GM10266 (cell line): ENCODE measurements at regions not wholly inside any gene's neighbourhood (a gene's known extent, or its start where the extent isn't known, plus 50 kb on each side); places are given as distances from the start of the nearest gene placed in this dataset.
"Not testable (repeated sequence)": the region's sequence is repeated elsewhere in the genome, so short reads cannot be mapped to it uniquely, and the experiment has no call there.

Source experiments
- DNase-seq: peaks from one replicate; pipeline ENCODE4 v3.0.0; 2012; ENCODE audit errors: extremely low spot score
- CTCF ChIP-seq: IDR thresholded peaks from 2 replicates; pipeline ENCODE4 v1.5.1; 2012; ENCODE audit warnings: mild to moderate bottlenecking, low read depth; ENCODE audit not compliant: control insufficient read depth, insufficient read depth; ENCODE audit errors: missing control alignments

GRCh38 chr2:54054774-54055173, 60.6 kb upstream of the ACYP2 start:
- DNase-seq = no peak
- no peak for TF ChIP-seq CTCF

- peak; percentile 17 for DNase-seq
- TF ChIP-seq CTCF = no peak
These were observed 61.1 kb upstream of the ACYP2 start for GRCh38 chr2:54054271-54054670.

- no peak for DNase-seq
- TF ChIP-seq CTCF = no peak
These were observed 61.6 kb upstream of the ACYP2 start for GRCh38 chr2:54053830-54054229.

- DNase-seq = no peak
- TF ChIP-seq CTCF = peak; percentile 43
These were observed 62.3 kb upstream of the ACYP2 start for GRCh38 chr2:54052825-54053718.

- no peak for TF ChIP-seq CTCF
- DNase-seq = no peak
These were observed 65.0 kb upstream of the ACYP2 start for GRCh38 chr2:54050445-54050844.

- no peak for DNase-seq
These were observed 66.0 kb upstream of the ACYP2 start for GRCh38 chr2:54049365-54049764.

GRCh38 chr2:54048896-54049295, 66.5 kb upstream of the ACYP2 start:
- not testable (repeated sequence) for DNase-seq

More at GRCh38 chr2:54049365-54049764, 66.0 kb upstream of the ACYP2 start:
- no peak for TF ChIP-seq CTCF

- no peak for DNase-seq
- TF ChIP-seq CTCF = no peak
These were observed 67.2 kb upstream of the ACYP2 start for GRCh38 chr2:54048117-54048785.
